CD4-positive, alpha-beta T cell treated with Interleukin-4 for 4 hours (primary cell): ENCODE measurements at regions not wholly inside any gene's neighbourhood (a gene's known extent, or its start where the extent isn't known, plus 50 kb on each side); places are given as distances from the start of the nearest gene placed in this dataset.
"Not testable (repeated sequence)": the region's sequence is repeated elsewhere in the genome, so short reads cannot be mapped to it uniquely, and the experiment has no call there.

Experiments used
- DNase-seq: peaks from one replicate; pipeline ENCODE4 v3.0.0-alpha.2; 2020

DNA sequence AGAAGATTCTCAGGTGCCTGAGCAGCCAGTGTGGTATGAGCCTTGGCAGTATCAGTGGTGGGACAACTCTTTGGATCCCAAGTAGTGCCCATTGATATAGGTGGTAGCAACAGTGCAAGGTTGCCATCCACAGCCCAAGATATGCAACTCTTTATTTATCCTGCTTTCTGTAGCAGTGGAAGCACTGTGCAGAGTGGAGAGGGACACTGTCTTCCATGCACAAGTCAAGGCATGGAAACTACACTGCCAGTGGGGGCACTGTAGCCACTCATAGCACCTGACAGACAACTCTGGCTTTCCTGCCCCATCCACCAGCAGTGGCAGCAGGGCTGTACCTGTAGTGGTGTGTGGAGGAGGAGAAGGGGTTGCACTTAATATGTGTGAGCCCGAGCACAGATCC, 409.6 kb upstream of the TMEFF2 start:
- no peak for DNase-seq

- DNase-seq, result not testable (repeated sequence)
These were observed 403.9 kb upstream of the TMEFF2 start for GRCh38 chr2:192598649-192599048.

- DNase-seq, result no peak
These were observed 398.8 kb upstream of the TMEFF2 start for GRCh38 chr2:192593561-192593960.

GRCh38 chr2:192591617-192592016, 396.9 kb upstream of the TMEFF2 start:
- no peak for DNase-seq

DNA sequence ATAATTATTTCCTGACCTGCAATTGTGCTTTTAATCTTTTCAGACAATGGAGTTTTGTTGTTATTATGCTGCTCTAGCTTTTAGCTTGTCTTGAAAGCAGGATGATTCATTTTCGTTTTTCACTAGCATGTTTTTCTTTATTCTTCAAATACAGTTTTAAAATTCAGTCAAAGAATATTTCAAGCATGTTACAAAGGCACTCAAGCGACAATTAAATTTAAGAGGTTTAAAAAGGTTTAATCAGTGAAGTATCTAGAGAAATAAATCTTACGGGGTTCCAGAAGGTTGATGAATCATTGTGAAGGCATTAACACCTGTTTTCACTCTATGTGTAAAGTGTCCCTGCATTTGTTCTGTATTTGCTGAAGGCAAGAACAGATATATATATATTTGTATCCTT, 390.7 kb upstream of the TMEFF2 start:
- DNase-seq, result no peak

- no peak for DNase-seq
These were observed 390.2 kb upstream of the TMEFF2 start for GRCh38 chr2:192584976-192585375.

- DNase-seq, result no peak
These were observed 385.4 kb upstream of the TMEFF2 start for GRCh38 chr2:192579965-192580700.

GRCh38 chr2:192578780-192579179, 384.0 kb upstream of the TMEFF2 start:
- DNase-seq, result no peak

DNA sequence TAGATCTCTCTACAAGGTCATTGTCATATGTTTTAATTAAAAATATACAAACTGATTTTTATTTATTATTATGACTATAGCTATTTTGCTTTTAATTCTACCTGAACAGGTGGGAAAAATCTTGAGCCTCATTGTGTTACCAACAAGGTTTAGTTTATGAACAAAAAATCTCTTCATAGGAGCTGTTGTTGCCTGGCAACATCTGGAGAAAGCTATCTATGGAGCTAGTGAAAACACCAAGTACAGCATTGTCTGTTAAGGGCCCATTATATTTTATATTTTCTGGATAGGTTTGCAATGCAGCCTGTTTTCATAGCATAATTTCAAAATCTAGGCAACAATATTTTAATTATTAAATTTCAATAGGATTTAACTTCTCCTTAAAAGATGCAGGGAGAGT, 383.0 kb upstream of the TMEFF2 start:
- no peak for DNase-seq

GRCh38 chr2:192574552-192574951, 379.8 kb upstream of the TMEFF2 start:
- no peak for DNase-seq

DNA sequence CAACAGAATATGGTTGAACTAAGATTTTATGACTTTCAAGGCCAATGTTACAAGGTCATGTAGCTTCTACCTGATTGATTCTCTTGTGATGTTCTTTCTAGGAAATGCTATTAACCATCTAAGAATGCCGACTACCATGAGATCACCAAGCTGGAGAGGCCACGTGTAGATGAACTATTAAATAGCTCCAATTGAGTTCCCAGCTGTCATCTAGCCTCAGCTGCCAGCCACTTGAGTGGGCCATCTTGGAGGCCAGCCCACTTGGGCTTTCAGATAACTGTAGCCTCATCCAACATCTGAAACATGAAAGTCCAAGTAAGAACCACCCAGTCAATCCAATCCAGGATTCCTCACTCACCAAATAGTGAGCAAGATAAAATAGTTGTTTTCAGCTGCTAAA, 376.9 kb upstream of the TMEFF2 start:
- no peak for DNase-seq

- no peak for DNase-seq
These were observed 376.1 kb upstream of the TMEFF2 start for GRCh38 chr2:192570788-192571187.

DNA sequence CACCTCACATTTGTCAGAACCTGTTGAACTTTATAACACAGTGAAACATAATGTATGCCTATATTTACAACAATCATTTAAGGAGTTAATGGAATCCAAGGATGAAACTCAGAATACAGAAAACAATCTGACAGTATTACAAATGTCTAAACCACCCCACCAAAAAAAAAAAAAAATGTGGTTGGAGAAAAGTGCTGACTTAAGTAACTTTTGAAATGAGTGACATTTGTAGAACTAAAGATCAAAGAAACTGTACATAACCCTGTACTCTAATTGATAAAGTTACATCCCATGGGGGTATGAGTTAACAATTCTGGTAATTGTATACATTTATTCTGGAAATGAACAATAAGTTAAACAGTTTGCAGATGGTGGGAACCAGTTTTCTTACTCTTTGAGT, 372.1 kb upstream of the TMEFF2 start:
- DNase-seq, result no peak

DNA sequence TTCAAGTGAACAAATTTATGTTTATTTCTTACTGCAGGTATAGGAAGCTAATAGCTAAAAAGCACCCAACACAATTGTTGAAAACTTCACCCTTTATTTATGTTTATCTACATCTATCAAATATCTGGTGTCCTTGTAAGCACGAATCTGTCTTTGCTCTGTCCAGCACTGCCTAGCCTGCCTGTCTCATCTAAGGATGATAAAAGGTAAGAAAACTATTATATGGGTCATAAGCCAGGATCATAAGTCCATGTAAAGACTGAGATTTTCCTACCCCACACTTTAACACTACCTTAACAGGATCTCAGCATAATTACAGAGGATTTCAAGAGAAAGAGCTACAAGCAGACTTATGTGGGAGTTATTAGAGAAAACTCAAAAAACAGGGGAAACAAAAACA, 365.6 kb upstream of the TMEFF2 start:
- DNase-seq, result no peak

DNA sequence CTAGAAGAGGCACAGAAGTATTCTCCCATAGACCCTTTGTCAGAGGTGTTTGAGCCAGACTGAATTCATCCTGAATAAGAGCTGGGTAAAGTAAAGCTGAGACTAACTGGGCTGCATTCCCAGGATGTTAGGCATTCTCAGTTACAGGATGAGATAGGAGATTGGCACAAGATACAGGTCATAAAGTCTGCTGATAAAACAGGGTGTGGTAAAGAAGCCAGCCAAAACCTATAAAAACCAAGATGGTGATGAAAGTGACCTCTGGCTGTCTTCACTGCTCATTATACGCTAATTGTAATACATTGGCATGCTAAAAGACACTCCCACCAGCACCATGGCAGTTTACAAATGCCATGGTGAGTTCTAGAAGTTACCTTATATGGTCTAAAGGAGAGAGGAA, 364.9 kb upstream of the TMEFF2 start:
- no peak for DNase-seq

DNA sequence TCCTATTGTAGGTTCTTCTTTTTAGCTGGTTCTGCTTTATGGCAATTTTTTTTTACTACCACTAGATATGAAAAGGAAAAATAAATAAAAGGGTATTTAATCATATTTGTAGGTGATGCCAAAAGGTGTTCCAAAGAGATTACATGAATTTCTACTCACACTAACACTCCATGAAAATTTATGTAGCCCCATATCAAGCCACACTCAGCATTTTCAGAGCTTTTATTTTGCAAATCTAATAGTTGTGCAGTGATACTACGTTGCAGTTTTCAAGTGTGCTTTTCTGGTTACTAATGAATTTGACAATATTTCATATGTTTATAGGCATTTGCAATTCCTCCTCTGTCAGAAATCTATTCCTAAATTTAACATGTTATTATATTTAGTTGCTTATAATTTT, 363.9 kb upstream of the TMEFF2 start:
- DNase-seq, result no peak

GRCh38 chr2:192555740-192556139, 361.0 kb upstream of the TMEFF2 start:
- DNase-seq, result no peak

DNA sequence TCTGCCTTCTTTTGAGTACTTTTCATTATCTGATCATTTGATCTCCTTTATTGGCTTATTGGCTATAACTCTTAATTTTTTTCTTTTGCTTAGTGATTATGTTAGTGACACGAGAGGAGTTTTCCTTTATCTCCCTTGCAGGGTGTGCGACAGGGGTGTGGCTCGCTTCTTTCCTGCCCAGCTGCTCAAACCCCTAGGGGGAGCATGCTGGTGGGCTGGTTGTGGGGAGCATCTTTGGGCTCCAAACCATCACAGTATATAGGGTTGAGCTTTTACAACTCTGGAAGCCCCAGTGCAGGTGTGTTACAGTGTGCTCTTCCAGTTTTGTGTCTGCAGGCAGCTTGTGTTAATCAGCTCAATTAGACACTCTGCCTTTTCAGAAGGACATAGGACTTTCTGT, 357.0 kb upstream of the TMEFF2 start:
- no peak for DNase-seq

- no peak for DNase-seq
These were observed 351.8 kb upstream of the TMEFF2 start for GRCh38 chr2:192546565-192546964.

- no peak for DNase-seq
These were observed 349.7 kb upstream of the TMEFF2 start for GRCh38 chr2:192544371-192544955.

DNA sequence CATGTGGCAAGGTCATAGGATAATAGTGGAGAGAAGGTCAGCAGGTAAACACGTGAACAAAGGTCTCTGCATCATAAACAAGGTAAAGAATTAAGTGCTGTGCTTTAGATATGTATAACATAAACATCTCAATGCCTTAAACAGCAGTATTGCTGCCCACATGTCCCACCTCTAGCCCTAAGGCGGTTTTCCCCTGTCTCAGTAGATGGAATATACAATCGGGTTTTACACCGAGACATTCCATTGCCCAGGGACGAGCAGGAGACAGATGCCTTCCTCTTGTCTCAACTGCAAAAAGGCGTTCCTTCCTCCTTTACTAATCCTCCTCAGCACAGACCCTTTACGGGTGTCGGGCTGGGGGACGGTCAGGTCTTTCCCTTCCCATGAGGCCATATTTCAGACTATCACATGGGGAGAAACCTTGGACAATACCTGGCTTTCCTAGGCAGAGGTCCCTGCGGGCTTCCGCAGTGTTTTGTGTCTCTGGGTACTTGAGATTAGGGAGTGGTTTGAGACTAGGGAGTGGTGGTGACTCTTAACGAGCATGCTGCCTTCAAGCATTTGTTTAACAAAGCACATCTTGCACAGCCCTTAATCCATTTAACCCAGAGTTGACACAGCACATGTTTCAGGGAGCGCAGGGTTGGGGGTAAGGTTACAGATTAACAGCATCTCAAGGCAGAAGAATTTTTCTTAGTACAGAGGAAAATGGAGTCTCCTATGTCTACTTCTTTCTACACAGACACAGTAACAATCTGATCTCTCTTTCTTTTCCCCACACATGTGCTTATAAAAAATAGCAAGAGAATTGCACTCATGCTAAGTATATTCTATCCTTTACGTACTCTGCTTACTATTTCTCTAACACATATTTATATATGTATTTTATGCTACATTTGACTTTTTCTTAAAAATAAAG, 347.7 kb upstream of the TMEFF2 start:
- not testable (repeated sequence) for DNase-seq

- no peak for DNase-seq
These were observed 344.6 kb upstream of the TMEFF2 start for GRCh38 chr2:192539306-192539705.

- no peak for DNase-seq
These were observed 342.3 kb upstream of the TMEFF2 start for GRCh38 chr2:192536922-192537624.
